Activated CD4-positive, CD25-positive, alpha-beta regulatory T cell treated with anti-CD3 and anti-CD28 coated beads, Interleukin-2, amount 50 U/mL, for 72 hours (primary cell): ENCODE measurements at regions not wholly inside any gene's neighbourhood (a gene's known extent, or its start where the extent isn't known, plus 50 kb on each side); places are given as distances from the start of the nearest gene placed in this dataset.
"Not testable (repeated sequence)": the region's sequence is repeated elsewhere in the genome, so short reads cannot be mapped to it uniquely, and the experiment has no call there.

Experiments
- DNase-seq: peaks from one replicate; pipeline ENCODE4 v3.0.0; 2021

DNA sequence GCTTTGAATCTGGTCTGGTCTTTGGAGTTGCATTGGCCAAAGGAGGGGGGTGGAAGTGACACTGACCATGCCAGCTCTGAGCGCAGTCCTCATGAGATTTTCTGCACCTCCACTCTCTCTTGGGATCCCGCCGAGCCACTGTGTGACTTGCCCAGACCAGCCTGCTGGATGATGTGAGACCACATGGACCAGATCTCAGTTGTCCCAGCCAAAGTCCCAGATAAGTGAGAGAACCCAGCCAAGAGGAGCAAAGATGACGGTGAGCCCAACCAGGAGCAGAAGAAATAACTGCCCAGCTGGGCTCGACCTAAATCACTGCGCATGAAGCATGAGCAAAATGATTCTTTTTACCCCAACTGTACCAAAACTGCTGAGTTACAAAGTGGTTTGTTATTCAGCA lies 96.5 kb upstream of the ERCC4 start:
- no peak for DNase-seq

DNA sequence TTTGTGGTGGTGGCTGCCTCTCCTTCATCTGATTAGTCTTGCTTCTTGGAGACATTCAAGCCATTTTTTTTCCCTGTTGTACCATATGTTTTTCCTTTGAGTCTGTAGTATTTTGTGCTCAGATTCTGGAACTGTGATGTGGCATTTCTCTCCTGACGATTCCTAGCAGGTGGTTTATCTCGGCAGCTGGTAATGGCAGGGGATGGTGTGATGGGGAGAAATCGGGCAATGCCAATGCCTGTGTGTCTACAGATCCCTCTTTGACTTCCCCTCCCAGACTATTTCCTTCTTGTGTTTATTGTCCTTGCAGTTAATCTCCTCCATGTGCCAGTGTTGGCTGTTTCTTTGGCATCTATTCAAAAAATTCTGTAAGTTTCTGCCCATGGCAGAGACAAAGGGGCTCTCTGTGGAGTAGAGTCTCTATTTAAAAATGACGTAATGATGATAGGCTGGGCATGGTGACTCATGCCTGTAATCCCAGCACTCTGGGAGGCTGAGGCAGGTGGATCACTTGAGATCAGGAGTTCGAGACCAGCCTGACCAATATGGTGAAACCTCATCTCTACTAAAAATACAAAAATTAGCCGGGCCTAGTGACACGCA lies 90.2 kb upstream of the ERCC4 start:
- no peak for DNase-seq

DNA sequence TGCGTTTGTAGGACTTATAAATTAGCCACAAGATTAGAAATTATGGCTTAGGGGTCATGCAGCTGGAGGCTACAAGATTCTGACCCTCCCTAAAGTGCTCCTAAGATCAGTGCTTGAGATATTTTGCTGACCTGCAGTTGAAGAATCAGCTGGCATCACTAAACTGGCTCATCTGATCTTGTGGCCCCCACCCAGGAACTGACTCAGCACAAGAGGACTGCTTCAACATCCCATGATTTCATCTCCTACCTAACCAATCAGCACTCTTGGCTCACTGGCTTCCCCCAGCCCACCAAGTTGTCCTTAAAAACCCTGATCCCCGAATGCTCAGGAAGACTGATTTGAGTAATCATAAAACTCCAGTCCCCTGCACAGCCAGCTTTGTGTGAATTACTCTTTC lies 86.4 kb upstream of the ERCC4 start:
- no peak for DNase-seq

DNA sequence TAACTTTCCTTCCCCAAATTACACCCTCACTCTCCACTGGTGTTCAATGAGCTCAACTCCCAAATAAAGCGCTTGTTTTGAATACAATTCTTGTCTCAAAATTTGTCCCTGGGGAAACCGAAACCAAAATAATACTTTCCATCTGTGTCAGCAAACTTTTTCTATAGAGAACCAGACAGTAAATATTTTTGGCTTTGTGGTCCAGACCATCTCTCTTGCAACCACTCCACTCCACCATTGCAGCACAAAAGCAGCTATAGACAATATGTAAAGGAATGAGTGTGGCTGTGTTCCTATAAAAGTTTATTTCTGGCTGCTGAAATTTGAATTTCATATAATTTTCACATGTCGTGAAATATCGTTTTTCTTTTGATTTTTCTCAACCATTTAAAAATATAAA lies 84.6 kb upstream of the ERCC4 start:
- no peak for DNase-seq

DNA sequence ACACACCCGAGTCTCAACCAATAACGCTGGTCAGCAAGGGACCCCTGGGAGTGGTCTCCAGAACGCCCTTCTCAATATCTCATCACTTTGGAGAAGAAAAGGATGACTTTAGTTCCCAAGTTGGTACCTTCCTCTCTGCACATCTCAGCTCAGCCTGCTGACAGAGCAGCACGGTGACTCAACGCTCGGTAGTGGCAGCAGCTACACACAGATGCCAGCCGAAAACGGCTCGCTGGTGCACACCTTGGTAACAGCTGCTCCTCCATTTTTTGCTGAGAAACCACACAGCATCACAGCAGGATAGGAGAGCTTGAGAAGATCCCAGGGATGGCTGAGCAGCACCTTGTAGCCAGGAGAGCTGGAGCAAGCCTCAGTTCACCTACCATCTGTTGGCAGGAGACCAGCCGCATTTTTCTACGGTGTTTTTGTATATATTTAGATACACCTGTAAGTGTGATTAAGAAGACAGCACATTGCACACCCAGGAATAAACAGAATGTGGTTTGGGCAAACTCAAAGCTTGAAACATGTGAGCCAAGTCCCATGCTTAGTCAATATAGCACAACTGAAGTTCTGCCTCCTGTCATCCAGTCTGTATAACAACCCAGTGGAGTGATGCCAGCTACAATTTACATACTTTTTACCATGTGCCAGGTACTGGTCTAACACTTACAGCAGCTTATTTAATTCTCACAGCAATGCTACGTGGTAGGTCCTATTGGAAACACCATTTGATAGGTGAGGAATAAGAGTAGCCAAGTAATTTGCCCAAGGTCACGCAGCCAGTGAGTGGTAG lies 83.8 kb upstream of the ERCC4 start:
- no peak for DNase-seq

DNA sequence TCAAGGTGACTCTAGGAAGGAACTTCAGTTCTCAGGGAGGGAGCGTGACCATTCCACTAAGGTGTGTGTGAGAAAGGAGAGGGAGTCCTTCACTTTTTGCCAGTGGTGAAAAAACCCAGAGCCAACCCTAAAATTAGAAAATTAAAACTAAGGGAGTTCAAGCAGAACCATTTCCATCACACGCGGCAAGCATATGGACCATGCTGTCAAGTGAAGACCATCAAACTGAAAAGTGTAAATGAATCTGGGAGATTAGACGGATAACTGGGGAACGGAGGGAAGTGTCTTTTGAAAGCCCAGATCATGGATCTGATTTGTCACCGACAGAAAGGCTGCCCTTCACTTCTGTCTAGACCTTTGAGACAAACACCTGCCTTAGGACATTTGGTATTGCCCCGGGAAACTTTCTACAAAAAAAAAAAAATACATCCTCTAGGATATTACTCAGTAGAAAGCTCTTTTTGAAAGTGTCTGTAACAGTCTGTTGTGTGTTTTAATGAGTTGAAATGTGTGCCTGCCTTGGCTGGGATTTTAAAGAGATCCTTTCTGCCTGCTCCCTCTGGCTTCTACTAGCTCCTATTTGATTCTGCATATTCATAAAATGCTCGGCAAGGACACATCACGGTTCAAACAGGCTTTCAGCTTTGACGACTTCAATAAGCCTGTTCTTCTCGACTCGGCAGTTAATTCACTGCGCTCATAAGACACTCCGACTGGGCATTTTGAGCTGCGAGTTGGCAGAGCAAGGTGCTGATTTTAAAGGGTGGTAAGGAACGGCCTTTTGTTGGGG lies 81.4 kb upstream of the ERCC4 start:
- no peak for DNase-seq

DNA sequence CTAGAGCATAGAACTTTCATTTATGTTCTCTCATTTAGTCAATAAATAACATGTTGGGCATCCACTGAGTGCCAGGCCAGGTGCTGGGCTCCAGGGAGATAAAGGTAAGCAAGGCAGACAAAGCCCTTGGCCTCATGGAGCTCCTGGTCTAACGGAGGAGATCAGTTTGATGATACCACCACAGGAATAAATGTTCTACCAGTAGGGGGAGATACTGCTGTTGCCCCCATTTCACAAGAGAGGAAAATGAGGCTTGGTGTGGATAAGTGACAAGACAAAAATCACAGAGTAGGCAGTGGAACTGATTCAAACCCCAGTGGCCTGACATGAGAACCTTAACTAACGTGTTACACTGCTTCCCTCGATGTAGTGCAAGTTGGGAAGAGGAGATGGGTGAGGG lies 80.4 kb upstream of the ERCC4 start:
- no peak for DNase-seq

DNA sequence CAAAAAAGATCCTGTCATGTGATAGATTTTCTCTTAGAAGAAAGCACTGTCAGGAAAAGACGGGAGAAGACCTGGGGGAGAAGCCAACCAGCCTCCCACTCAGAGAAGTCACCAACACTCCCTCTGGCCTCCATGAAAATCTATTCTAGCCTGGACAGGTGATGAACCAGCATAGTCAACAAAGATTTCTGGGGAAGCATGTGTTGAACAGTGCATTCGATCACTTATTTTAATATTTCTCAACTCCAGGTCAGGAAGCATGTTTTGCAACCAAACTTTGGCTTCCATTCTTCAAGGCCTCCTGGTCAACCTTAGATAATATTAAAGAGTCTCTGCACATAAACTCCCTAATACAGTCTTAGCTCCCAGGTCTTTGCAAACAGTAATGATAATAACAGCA lies 74.7 kb upstream of the ERCC4 start:
- DNase-seq, result no peak

DNA sequence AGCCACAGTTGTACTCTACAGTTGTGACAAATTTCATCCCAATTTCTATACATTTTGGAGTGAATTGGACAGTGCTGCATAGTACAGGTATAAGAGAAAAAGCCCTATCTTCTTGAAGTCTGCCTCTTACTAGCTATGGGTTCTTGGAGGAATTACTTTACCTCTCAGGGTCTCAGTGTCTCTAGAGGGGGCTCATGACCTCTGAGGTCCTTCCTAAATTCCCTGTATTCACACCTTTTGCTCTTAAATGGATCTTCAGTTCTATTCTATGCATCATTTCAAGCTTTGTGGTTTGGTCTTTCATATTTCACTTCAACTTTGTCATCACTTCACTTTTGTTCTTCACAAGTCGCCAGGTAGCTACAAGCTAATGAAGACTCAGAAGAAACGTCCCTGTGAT lies 71.2 kb upstream of the ERCC4 start:
- no peak for DNase-seq

DNA sequence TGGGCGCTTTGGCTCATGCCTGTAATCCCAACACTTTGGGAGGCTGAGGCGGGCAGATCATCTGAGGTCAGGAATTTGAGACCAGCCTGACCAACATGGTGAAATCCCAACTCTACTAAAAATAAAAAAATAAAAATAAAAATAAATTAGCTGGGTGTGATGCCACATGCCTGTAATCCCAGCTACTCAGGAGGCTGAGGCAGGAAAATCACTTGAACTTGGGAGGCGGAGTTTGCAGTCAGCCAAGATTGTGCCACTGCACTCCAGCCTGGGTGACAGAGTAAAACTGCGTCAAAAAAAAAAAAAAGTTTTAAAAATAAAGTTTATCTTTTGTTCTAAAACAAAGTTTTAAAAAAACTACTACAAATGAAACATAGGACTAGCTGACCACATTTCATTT lies 69.8 kb upstream of the ERCC4 start:
- DNase-seq, result not testable (repeated sequence)

DNA sequence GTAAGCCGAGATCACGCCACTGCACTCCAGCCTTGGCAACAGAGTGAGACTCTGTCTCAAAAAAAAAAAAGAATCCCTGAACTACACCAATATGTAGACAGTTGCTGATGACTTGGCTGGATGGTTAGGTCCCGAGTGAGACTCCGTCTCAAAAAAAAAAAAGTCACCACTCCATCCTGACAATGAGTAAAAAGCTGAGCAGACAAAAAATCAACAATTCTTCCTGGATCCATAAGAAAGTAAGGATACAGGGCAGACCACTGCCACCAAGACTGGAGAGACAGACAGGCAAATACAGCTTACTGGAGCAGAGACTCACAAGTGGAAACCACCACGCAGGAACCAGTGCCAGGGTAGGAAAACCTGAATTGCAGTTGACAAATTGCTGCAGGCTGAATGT lies 67.1 kb upstream of the ERCC4 start:
- DNase-seq, result no peak

DNA sequence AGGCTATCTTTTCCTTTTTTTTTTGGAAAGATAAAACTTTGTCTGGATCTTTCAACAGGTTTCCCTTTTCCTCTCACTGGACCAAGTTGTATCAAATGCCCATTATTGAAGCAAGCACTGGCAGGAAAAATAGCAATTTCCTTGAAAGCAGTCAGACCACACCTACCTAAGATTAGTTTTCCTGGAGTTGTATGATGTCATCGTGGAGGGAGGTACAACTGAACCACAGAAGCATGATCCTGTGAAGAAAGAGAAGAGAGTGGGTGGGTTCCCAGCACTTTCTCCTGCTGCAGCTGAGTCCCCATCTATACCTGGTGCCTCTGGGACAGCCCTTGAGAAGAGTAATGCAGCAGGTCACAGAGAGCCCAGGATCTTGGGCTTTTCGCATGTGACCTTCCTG lies 63.6 kb upstream of the ERCC4 start:
- DNase-seq, result no peak

DNA sequence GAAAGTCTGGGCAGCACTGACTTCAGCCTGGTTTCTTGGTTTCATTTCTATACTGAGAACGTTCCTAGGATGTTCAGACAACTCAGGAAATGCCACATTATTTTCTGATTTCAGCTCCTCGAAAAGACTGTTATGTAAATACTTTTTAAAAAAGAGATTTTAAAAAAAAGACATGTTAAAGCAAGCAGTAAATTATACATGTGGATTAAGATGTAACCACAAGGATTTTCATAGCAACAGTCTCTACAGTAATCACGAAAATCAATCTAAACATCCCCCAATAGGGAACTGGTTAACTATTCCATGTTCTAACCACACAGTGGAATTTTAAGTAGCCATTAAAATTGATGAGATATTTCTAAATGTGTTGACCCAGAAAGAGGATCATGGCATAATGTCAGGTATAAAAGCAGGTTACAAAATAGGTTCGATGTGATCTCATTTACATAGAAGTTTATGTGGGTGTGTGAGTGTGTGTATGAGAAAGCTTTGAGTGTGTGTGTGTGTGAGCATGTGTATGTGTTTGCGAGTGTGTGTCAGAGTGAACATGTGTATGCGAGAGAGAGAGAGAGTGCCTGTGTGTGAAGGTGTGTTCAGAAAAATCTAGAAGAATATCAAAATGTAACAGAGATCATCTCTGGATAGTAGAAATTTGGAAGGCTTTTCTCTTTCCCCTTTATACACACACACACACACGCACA lies 63.0 kb upstream of the ERCC4 start:
- no peak for DNase-seq

DNA sequence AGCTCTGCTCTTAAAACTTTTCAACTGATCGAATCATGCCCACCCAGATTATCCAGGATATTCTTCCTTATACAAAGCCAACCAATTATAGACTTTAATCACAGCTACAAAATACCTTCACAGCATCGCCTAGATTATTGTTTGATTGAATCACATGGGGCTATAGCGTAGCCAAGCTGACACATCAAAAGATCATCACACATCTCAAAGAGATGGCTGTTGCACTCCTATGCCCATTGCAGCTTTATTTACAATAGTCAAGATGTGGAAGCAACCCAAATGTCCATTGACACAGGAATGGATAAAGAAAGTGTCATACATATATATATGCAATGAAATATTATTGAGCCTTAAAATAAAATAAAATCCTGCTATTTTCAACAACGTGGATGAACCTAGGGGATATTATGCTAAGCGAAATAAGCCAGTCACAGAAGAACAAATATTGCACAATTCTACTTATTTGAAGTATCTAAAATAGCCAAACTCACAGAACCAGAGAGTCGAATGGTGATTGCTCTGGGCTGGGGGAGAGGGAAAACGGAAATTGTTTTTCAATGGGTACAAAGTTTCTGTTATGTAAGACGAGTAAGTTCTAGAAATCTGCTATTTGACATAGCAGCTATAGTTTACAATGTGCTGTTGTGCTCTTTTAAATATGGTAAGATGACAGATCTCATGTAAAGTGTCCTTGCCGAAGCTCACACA lies 60.9 kb upstream of the ERCC4 start:
- DNase-seq, result no peak

DNA sequence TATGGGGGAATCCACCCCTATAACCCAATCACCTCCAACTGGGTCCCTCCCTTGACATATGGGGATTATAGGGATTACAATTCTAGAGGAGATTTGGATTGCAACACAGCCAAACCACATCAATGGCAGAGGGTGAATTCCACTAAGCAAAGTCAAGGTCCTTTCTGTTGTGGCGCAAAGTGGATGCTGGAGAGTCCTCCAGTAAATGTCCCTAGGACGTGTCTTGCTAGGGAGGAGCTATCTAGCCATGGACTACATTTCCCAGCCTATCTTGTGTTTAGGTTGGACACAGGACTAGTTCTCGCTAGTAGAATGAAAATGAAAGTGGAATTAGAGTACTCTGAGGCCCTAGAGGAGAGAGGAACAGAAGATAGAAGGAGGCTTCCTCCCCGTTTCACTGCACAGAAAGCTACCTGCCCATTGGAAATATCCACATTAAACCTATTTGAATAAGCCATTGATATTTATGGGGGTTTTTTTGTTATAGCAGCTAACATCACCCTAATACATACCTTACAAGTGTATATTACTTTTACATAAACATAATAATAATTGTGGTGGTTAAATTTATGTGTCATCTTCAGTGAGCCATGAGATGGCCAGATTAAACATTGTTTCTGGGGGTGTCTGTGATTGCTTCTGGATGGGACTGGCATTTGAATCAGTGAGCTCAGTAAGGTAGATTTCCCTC lies 56.7 kb upstream of the ERCC4 start:
- DNase-seq, result no peak

DNA sequence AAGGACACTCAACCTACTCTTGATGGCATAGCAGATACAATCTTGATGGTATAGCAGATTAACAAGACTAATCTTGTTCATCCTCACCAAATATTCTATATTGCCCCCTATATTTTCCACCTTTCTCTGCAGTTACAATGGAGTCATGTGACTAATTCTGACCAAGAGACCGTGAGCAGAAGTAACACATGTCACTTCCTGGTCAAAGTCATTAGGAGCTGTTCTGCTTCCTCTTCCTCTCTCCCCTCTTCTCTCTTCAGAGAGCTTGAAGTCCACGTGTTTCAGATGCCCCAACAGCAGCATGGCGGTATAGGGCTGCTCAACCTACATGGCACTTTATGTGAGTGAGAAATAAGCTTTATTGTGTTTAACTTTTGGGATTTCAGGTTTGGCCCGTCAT lies 55.3 kb upstream of the ERCC4 start:
- DNase-seq, result no peak

DNA sequence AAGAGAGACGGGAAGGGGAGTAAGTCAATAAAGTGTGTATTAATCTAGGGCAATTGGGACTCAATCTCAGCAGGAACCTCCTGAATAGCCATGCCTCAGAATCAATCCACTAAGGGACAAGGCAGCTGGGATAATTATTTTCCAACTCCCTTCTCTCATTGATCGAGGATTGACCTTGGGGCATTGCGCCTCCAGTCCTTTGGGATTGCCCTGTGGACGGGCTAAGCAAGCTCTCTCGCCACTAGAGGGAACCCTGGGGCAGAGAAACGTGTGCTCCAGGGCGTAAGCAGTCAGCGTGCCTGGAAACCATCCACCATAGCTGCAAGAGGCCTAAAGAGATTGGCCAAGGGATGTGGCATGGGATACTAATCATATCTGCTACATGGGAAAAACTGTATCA lies 53.9 kb upstream of the ERCC4 start:
- peak; percentile 31 for DNase-seq
